Neural progenitor cell (in vitro differentiated cells): ENCODE measurements at regions not wholly inside any gene's neighbourhood (a gene's known extent, or its start where the extent isn't known, plus 50 kb on each side); places are given as distances from the start of the nearest gene placed in this dataset.

Experiments used
- DNase-seq: peaks from one replicate; pipeline ENCODE4 v3.0.0-alpha.2; 2016; ENCODE audit warnings: low spot score
- H2AFZ ChIP-seq: fragments of 200-600 bp; sonication (generic); replicated peaks from 2 replicates; pipeline ENCODE4 v1.6.1; 2016; ENCODE audit warnings: antibody characterized with exemption
- H3F3A ChIP-seq: fragments of 200-600 bp; sonication (generic); 2 replicates; pipeline ENCODE4 v1.6.1; 2016; ENCODE audit warnings: antibody characterized with exemption, low read depth
- H3K27ac ChIP-seq: fragments of 200-600 bp; sonication (generic); 2 replicates; pipeline ENCODE4 v1.5.1; 2016; ENCODE audit warnings: mild to moderate bottlenecking
- H3K27me3 ChIP-seq: fragments of 200-600 bp; sonication (generic); 2 replicates; pipeline ENCODE4 v1.6.1; 2016; ENCODE audit warnings: mild to moderate bottlenecking, moderate library complexity
- H3K36me3 ChIP-seq: fragments of 200-600 bp; sonication (generic); 2 replicates; pipeline ENCODE4 v1.5.1; 2016
- H3K4me1 ChIP-seq: fragments of 200-600 bp; sonication (generic); 2 replicates; pipeline ENCODE4 v1.6.1; 2016; ENCODE audit warnings: mixed run types
- H3K4me2 ChIP-seq: fragments of 200-600 bp; sonication (generic); 2 replicates; pipeline ENCODE4 v1.6.1; 2016
- H3K4me3 ChIP-seq: fragments of 200-600 bp; sonication (generic); 2 replicates; pipeline ENCODE4 v1.5.1; 2016
- H3K79me2 ChIP-seq: fragments of 200-600 bp; sonication (generic); 2 replicates; pipeline ENCODE4 v1.6.1; 2016; ENCODE audit warnings: low read depth
- H3K9ac ChIP-seq: fragments of 200-600 bp; sonication (generic); 2 replicates; pipeline ENCODE4 v1.6.1; 2016
- H3K9me3 ChIP-seq: fragments of 200-600 bp; sonication (generic); 2 replicates; pipeline ENCODE4 v1.5.1; 2016; ENCODE audit warnings: low read depth
- H4K20me1 ChIP-seq: fragments of 200-600 bp; sonication (generic); 2 replicates; pipeline ENCODE4 v1.6.1; 2016; ENCODE audit warnings: low read depth
- H3K27ac Mint-ChIP-seq: 3 replicates; pipeline ENCODE4 v1.8.0; 2021; ENCODE audit warnings: mixed read lengths
- H3K27me3 Mint-ChIP-seq: 2 replicates; pipeline ENCODE4 v1.8.0; 2022; ENCODE audit warnings: low read depth, mild to moderate bottlenecking, inconsistent platforms, moderate library complexity, mixed read lengths; ENCODE audit not compliant: insufficient read depth
- H3K36me3 Mint-ChIP-seq: 3 replicates; pipeline ENCODE4 v1.8.0; 2021; ENCODE audit warnings: mixed read lengths
- H3K4me1 Mint-ChIP-seq: 3 replicates; pipeline ENCODE4 v1.8.0; 2021; ENCODE audit warnings: mixed read lengths
- H3K4me3 Mint-ChIP-seq: 3 replicates; pipeline ENCODE4 v1.8.0; 2021; ENCODE audit warnings: mild to moderate bottlenecking, moderate library complexity, mixed read lengths
- H3K9me3 Mint-ChIP-seq: 3 replicates; pipeline ENCODE4 v1.8.0; 2020; ENCODE audit warnings: mixed read lengths
- CTCF ChIP-seq: fragments of 200-600 bp; sonication (generic); IDR thresholded peaks from 2 replicates; pipeline ENCODE4 v1.5.1; 2017; ENCODE audit warnings: antibody characterized with exemption, mild to moderate bottlenecking
- EZH2 ChIP-seq: fragments of 200-600 bp; sonication (generic); IDR thresholded peaks from 2 replicates; pipeline ENCODE4 v1.6.1; 2017; ENCODE audit warnings: antibody characterized with exemption, mild to moderate bottlenecking, moderate library complexity
- EZH2phosphoT487 ChIP-seq: fragments of 200-600 bp; sonication (generic); IDR thresholded peaks from 2 replicates; pipeline ENCODE4 v1.6.1; 2017; ENCODE audit warnings: antibody characterized with exemption

DNA sequence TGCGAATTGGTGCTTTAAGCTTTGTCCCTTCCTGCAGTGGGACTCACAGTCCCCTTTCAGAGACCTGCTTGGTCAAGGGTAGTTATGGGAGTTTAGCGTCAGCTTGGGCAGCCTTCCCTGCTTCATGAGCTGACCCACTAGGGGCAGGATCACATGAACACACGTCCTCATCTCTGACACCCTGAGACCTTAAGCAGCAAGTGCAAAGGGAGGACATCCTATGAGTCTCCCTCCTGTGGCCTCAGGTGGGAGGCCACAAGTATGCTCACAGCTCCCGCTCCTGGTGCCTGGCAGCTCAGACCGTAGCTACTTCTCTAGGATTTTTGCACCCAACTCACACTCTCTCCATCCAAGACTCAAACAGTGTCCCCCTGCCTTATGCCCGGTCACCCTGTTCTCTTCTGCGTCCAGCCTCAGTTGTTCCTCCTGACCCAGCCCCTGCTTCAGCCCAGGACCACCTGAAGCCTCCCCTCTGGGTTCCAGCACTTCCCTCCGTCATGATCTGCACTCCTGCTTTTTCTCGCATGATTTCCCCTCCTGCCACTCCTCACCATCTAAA, 136.6 kb upstream of the FAM20C start:
- no peak overlapping the region for H3K27ac ChIP-seq
- H3F3A ChIP-seq = no peaks in the 10 kb centered on the region
- H3K4me2 ChIP-seq = no peak overlapping the region
- peak; percentile 10 for TF ChIP-seq CTCF
- TF ChIP-seq EZH2phosphoT487 = no peak
- H3K79me2 ChIP-seq = no peaks in the 10 kb centered on the region
- DNase-seq = no peak
- H3K9me3 ChIP-seq = no peaks in the 10 kb centered on the region
- H2AFZ ChIP-seq = no peak overlapping the region
- Mint-ChIP-seq H3K4me1 (peaks cover 12% of the 10 kb centered on the region), H3K36me3 (no peaks in the 10 kb centered on the region), H3K27ac (no peak overlapping the region), H3K27me3 (peaks cover 5% of the 10 kb centered on the region), H3K4me3 (no peak overlapping the region), H3K9me3 (no peaks in the 10 kb centered on the region)
- H3K4me3 ChIP-seq = no peak overlapping the region
- H3K9ac ChIP-seq = no peak overlapping the region
- H3K4me1 ChIP-seq = no peaks in the 10 kb centered on the region
- no peaks in the 10 kb centered on the region for H3K36me3 ChIP-seq
- no peaks in the 10 kb centered on the region for H4K20me1 ChIP-seq
- H3K27me3 ChIP-seq = no peaks in the 10 kb centered on the region

DNA sequence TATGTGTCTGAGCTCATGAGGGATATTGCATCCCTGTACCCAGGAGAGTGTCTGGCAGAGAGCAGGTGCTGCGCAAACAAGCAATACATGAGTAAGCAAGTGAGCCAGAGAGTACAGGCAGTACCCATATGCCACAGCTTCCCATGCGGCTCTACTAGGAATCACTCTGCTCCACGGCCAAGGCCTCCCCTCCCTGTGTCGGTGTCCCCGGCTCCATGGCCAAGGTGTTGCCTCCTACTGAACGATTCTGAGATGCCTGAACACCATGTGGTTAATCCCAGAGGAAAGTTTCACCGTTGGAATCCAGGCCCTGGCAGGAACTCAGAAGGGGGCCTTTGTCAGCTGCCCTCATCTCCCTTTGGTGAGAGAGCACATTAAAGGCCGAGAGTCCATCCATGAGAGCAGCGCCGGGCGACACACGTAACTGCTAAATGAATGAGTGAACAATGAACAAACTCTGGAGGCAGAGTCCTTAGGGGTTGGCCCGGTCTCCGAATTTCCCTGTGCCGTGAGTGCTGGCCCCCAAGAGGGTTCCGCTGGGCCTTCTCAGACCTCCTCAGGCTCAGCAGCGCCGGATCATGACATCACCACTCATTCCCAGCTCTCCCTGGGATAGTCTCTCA, 136.0 kb upstream of the FAM20C start:
- Mint-ChIP-seq H3K4me3 (no peak overlapping the region), H3K27ac (no peak overlapping the region), H3K4me1 (peaks cover 12% of the 10 kb centered on the region), H3K36me3 (no peaks in the 10 kb centered on the region), H3K27me3 (peaks cover 5% of the 10 kb centered on the region), H3K9me3 (no peaks in the 10 kb centered on the region)
- Histone ChIP-seq H3K36me3 (no peaks in the 10 kb centered on the region), H3K4me2 (no peak overlapping the region), H4K20me1 (no peaks in the 10 kb centered on the region), H3K4me1 (no peaks in the 10 kb centered on the region), H3K9ac (no peak overlapping the region), H3K27me3 (no peaks in the 10 kb centered on the region), H3K27ac (no peak overlapping the region), H3F3A (no peaks in the 10 kb centered on the region), H3K9me3 (no peaks in the 10 kb centered on the region), H3K79me2 (no peaks in the 10 kb centered on the region), H2AFZ (no peak overlapping the region), H3K4me3 (no peak overlapping the region)
- TF ChIP-seq EZH2phosphoT487 (no peak), EZH2 (no peak)
- no peak for DNase-seq

DNA sequence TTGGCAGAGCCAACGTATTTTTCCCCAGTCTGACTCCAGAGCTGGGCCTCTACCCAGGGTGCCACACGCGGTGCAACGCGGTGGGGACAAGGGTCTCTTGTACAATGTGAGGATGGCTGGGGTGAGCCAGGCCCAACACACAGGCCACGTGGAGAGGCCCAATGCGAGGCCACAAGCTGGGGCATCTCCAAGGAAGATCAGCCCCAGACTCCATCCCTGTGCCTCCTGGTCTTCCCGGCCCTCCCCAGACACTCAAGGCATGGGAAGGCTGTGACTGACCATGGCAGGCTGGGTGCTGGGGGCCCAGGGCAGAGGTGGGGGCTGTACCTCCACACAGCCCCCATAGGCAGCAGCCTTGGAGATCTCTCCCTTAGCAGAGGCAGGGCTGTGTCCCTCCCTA, 135.3 kb upstream of the FAM20C start:
- H3K27ac Mint-ChIP-seq = no peak overlapping the region
- no peak for DNase-seq

DNA sequence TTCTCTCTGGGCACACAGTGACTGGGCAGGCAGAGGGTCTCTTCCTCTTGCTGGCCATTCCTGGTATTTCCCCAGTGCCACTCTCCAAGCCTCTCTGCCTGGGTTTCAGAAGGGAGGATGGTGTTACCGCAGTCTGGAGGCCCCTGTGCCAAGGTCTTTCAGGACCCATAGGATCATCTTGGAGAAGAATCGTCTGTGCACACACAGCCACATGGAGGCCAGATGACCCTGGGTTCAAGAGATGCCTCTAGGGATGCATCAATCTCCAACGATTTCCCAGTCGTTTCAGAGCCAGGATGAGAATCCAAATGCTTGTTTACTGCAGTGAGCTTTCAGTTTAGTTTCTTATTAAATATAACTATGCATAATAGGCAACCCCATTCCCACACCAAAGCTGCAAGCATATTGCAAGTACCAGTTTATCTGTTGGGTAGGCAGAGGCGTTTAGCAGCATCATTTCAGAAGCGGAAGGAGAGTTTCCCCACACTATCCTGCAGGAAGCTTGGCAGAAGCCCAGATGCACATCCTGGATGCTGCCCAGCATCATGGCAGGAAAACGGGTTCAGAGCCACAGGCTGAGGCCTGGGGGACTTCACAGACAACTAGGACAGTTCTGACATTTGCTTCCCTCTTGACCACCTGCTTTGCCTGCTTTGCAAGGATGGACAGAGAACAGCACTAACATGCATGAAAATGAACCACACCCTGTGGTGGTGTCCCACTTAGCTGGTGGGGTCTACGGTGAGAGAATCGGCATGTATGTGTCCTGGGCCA, 134.7 kb upstream of the FAM20C start:
- no peaks in the 10 kb centered on the region for H3K9me3 Mint-ChIP-seq

More for the DNA sequence above, 135.3 kb upstream of the FAM20C start:
- no peaks in the 10 kb centered on the region for H3K9me3 ChIP-seq
- no peaks in the 10 kb centered on the region for H4K20me1 ChIP-seq
- no peaks in the 10 kb centered on the region for H3K36me3 Mint-ChIP-seq
- H3K27ac ChIP-seq = no peak overlapping the region
- H3K4me3 Mint-ChIP-seq = no peak overlapping the region
- H3F3A ChIP-seq = no peaks in the 10 kb centered on the region
- no peaks in the 10 kb centered on the region for H3K4me1 ChIP-seq
- H3K4me2 ChIP-seq = no peak overlapping the region
- peaks cover 5% of the 10 kb centered on the region for H3K27me3 Mint-ChIP-seq
- H3K9me3 Mint-ChIP-seq = no peaks in the 10 kb centered on the region
- H3K4me1 Mint-ChIP-seq = peaks cover 12% of the 10 kb centered on the region
- H3K36me3 ChIP-seq = no peaks in the 10 kb centered on the region
- no peak overlapping the region for H2AFZ ChIP-seq
- H3K9ac ChIP-seq = no peak overlapping the region
- no peaks in the 10 kb centered on the region for H3K27me3 ChIP-seq
- TF ChIP-seq EZH2 = no peak
- no peaks in the 10 kb centered on the region for H3K79me2 ChIP-seq
- no peak overlapping the region for H3K4me3 ChIP-seq

More for the DNA sequence above, 134.7 kb upstream of the FAM20C start:
- no peak overlapping the region for H3K27ac Mint-ChIP-seq
- H3K4me1 ChIP-seq = no peaks in the 10 kb centered on the region
- H3K4me1 Mint-ChIP-seq = peaks cover 12% of the 10 kb centered on the region
- H3K4me2 ChIP-seq = no peak overlapping the region
- no peaks in the 10 kb centered on the region for H3K36me3 ChIP-seq
- no peak overlapping the region for H3K9ac ChIP-seq
- H3K27me3 ChIP-seq = no peaks in the 10 kb centered on the region
- no peak overlapping the region for H3K27ac ChIP-seq
- TF ChIP-seq EZH2 (no peak), EZH2phosphoT487 (no peak), CTCF (no peak)
- H3K27me3 Mint-ChIP-seq = peaks cover 5% of the 10 kb centered on the region
- H3F3A ChIP-seq = no peaks in the 10 kb centered on the region
- no peak overlapping the region for H3K4me3 ChIP-seq
- DNase-seq = no peak
- no peak overlapping the region for H2AFZ ChIP-seq
- no peaks in the 10 kb centered on the region for H4K20me1 ChIP-seq
- H3K9me3 ChIP-seq = no peaks in the 10 kb centered on the region
- no peaks in the 10 kb centered on the region for H3K36me3 Mint-ChIP-seq
- H3K4me3 Mint-ChIP-seq = no peak overlapping the region
- no peaks in the 10 kb centered on the region for H3K79me2 ChIP-seq
